Lung (tissue), 11 donors: ENCODE measurements at regions not wholly inside any gene's neighbourhood (a gene's known extent, or its start where the extent isn't known, plus 50 kb on each side); places are given as distances from the start of the nearest gene placed in this dataset.

Experiments used
- ATAC-seq: fragments of 200-7000 bp; cut with Tn5 transposase; one replicate; pipeline ENCODE4 v1.9.1; 2020; ENCODE audit warnings: moderate number of reproducible peaks; ENCODE audit not compliant: insufficient read depth, low FRiP score
- DNase-seq, 3 donors: peaks; one replicate each; pipeline ENCODE4 v3.0.0-alpha.2; 2013 to 2017
- H3K27ac ChIP-seq, 2 donors: one replicate each; pipeline ENCODE4 v1.5.1; 2013; ENCODE audit warnings: mild to moderate bottlenecking in 2 of 2, moderate library complexity in 2 of 2, control low read depth in 1 of 2, inconsistent platforms in 1 of 2, low read depth in 1 of 2, low read length in 1 of 2
- H3K27me3 ChIP-seq, 3 donors: one replicate each; pipeline ENCODE4 v1.5.1; 2013; ENCODE audit warnings: low read length in 2 of 3; ENCODE audit not compliant: control insufficient read depth in 3 of 3, insufficient read depth in 3 of 3
- H3K36me3 ChIP-seq, 4 donors: one replicate each; pipeline ENCODE4 v1.5.1; 2013; ENCODE audit warnings: low read length in 4 of 4, mild to moderate bottlenecking in 1 of 4, moderate library complexity in 1 of 4; ENCODE audit not compliant: control insufficient read depth in 4 of 4, insufficient read depth in 4 of 4
- H3K4me1 ChIP-seq, 5 donors: one replicate each; pipeline ENCODE4 v1.5.1; 2013; ENCODE audit warnings: low read length in 5 of 5, mild to moderate bottlenecking in 2 of 5, moderate library complexity in 1 of 5; ENCODE audit not compliant: control insufficient read depth in 5 of 5, insufficient read depth in 5 of 5
- H3K4me3 ChIP-seq: one replicate; pipeline ENCODE4 v1.5.1; 2013; ENCODE audit warnings: mild to moderate bottlenecking, control low read depth, moderate library complexity
- H3K9ac ChIP-seq, 2 donors: one replicate each; pipeline ENCODE4 v1.5.1; 2013; ENCODE audit warnings: low read length in 2 of 2, control low read depth in 1 of 2; ENCODE audit not compliant: insufficient read depth in 1 of 2
- H3K9me3 ChIP-seq, 4 donors: one replicate each; pipeline ENCODE4 v1.5.1; 2013; ENCODE audit warnings: low read length in 3 of 4, mild to moderate bottlenecking in 1 of 4, moderate library complexity in 1 of 4; ENCODE audit not compliant: control insufficient read depth in 4 of 4, insufficient read depth in 3 of 4
- WGBS, 2 donors: extraction: QIAGEN DNeasy Blood & Tissue Kit; methylation state at CpG; one replicate each; pipeline ENCODE4 v1.1.7; 2013; 5-methylcytosine and 5-hydroxymethylcytosine counted together
- TF ChIP-seq, protein P1 (sequence below): IDR thresholded peaks from 2 replicates; pipeline ENCODE4 v1.5.1; 2012; ENCODE audit warnings: mild to moderate bottlenecking; ENCODE audit errors: control extremely low read depth, extremely low read depth
- donor health status: control.
- donor health status: control.
- donor health status: Bipolar disorder and iron deficiency.
- donor health status: healthy.
- donor health status: DM: yes; HTN: yes; CAD: no.

DNA sequence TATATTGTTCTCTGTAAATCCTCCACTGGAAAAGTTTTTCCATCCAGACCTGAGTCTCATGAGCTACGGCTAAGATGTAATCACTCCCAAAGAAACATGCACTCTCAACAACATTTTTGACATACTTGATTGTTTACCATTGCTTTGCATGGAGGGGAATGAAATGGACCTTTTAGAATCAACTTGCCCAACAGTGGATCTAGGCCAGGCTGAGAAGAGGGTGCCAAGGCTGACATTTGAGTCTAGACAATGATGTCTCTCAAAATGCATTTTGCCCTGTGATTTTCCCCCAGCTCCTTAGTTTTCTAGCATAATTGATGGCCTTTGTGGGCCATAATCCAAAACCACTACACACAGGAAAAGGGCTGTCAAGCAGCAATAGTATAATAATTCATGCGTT lies 297.9 kb upstream of the KLF6 start:
- TF ChIP-seq, protein P1, sequence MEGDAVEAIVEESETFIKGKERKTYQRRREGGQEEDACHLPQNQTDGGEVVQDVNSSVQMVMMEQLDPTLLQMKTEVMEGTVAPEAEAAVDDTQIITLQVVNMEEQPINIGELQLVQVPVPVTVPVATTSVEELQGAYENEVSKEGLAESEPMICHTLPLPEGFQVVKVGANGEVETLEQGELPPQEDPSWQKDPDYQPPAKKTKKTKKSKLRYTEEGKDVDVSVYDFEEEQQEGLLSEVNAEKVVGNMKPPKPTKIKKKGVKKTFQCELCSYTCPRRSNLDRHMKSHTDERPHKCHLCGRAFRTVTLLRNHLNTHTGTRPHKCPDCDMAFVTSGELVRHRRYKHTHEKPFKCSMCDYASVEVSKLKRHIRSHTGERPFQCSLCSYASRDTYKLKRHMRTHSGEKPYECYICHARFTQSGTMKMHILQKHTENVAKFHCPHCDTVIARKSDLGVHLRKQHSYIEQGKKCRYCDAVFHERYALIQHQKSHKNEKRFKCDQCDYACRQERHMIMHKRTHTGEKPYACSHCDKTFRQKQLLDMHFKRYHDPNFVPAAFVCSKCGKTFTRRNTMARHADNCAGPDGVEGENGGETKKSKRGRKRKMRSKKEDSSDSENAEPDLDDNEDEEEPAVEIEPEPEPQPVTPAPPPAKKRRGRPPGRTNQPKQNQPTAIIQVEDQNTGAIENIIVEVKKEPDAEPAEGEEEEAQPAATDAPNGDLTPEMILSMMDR: no peak
- 68% methylated on average over 2 of the region's 2 CpGs for WGBS, 2 donors
- peaks cover 4 to 33% (median 9%) of the 10 kb centered on the region in 5 donors for H3K4me1 ChIP-seq
- no peak overlapping the region for H3K9ac ChIP-seq
- H3K9me3 ChIP-seq: no peaks in the 10 kb centered on the region
- H3K27me3 ChIP-seq: no peaks in the 10 kb centered on the region
- H3K4me3 ChIP-seq: no peak overlapping the region
- peak overlapping the region in 1 of 2 donors; percentile 41 for H3K27ac ChIP-seq
- no peak for ATAC-seq
- peak in 1 of 3 donors; percentile 56 for DNase-seq
- no peaks in the 10 kb centered on the region for H3K36me3 ChIP-seq

- no peak for DNase-seq
Observed at GRCh38 chr10:4081685-4082111, 296.7 kb upstream of the KLF6 start.

DNA sequence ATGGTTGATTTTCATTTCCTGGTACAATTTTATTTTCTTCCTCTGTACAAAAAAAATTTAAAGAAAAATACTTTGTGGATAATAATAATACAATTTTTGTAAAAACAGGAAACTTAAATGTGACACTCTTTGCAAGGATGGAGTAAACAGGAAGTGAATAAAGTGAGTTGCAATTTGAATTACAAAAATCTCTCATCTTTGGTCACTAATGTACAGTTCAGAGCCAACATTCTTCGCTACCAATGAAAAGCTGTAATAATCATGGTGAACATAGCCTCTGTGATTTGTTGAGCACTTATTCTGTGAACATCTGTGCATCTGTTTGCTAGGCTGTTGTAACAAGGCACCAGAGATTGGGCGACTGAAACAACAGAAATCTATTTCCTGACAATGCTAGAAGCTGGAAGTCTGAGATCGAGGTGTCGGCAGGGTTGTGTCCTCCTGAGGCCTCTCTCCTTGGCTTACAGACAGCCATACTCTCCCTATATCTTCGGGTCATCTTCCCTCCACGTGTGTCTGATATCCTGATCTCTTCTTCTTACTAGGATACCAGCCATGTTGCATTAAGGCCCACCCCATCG lies 295.3 kb upstream of the KLF6 start:
- WGBS, 2 donors: 72 to 83% methylated on average over 7 of the region's 7 CpGs
- H3K27me3 ChIP-seq: no peaks in the 10 kb centered on the region
- no peaks in the 10 kb centered on the region for H3K9me3 ChIP-seq
- H3K36me3 ChIP-seq: no peaks in the 10 kb centered on the region
- peaks cover 3 to 22% (median 9%) of the 10 kb centered on the region in 5 donors for H3K4me1 ChIP-seq
- ATAC-seq (no peak), DNase-seq (no peak)
- TF ChIP-seq, protein P1: no peak
- H3K27ac ChIP-seq: no peak overlapping the region
- no peak overlapping the region for H3K4me3 ChIP-seq
- no peak overlapping the region for H3K9ac ChIP-seq

More at GRCh38 chr10:4081685-4082111, 296.7 kb upstream of the KLF6 start:
- Histone ChIP-seq H3K9ac (no peak overlapping the region), H3K4me3 (no peak overlapping the region), H3K27me3 (no peaks in the 10 kb centered on the region), H3K4me1 (peaks cover 4 to 33% (median 9%) of the 10 kb centered on the region in 5 donors), H3K9me3 (no peaks in the 10 kb centered on the region), H3K27ac (peak overlapping the region in 1 of 2 donors; percentile 30), H3K36me3 (no peaks in the 10 kb centered on the region)
- ATAC-seq: no peak
- TF ChIP-seq, protein P1: no peak
- WGBS, 2 donors: 65 to 86% methylated on average over 5 of the region's 5 CpGs

GRCh38 chr10:4079803-4080202 lies 294.8 kb upstream of the KLF6 start:
- no peak overlapping the region for H3K4me3 ChIP-seq
- TF ChIP-seq, protein P1: no peak
- H3K9ac ChIP-seq: no peak overlapping the region
- H3K36me3 ChIP-seq: no peaks in the 10 kb centered on the region
- 77 to 83% methylated on average over 5 of the region's 5 CpGs for WGBS, 2 donors
- no peak for ATAC-seq
- H3K9me3 ChIP-seq: no peaks in the 10 kb centered on the region
- H3K4me1 ChIP-seq: peaks cover 3 to 21% (median 9%) of the 10 kb centered on the region in 5 donors
- no peak overlapping the region for H3K27ac ChIP-seq
- DNase-seq: no peak
- H3K27me3 ChIP-seq: no peaks in the 10 kb centered on the region
